ENCODE measurements at regions not wholly inside any gene's neighbourhood (a gene's known extent, or its start where the extent isn't known, plus 50 kb on each side); places are given as distances from the start of the nearest gene placed in this dataset.

DNA sequence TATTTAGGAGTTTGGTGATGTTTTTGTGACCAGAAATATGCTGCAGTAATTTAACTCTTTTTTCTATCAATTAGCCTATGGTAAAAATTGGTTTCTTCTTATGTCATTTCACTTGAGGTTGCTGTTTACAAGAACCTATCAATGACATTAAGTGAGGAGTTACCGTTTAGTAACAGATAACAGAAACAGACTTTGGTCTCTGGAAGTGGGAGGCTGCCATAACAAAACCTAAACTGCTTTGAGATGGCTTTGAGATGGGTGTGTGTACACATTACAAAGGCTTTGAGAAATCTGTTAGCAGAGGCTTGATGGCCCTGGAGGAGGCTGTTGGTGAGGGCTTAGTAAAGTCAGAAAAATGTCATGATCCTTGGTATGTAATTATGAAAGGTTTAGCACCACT is 90.0 kb downstream of the TMEM114 start:
- Histone ChIP-seq H3K27ac (no peak overlapping the region), H3K36me3 (no peaks in the 10 kb centered on the region), H3K27me3 (peaks cover 0 to 41% (median 6%) of the 10 kb centered on the region in 7 donors), H3K4me3 (no peak overlapping the region), H3K9me3 (peaks cover 0 to 7% (median 0%) of the 10 kb centered on the region in 11 donors), H3K4me1 (no peaks in the 10 kb centered on the region)
- WGBS, 2 donors, result 39 to 43% methylated on average over 1 of the region's 1 CpG
- ATAC-seq (no peak), DNase-seq (no peak)
- no peak for TF ChIP-seq CTCF (IDR thresholded peaks at IDR 0.05)
- intact Hi-C loops (cut with DNase I), result no loop called here

- Histone ChIP-seq H3K9me3 (peaks cover 0 to 7% (median 0%) of the 10 kb centered on the region in 11 donors), H3K27me3 (peaks cover 0 to 43% (median 10%) of the 10 kb centered on the region in 7 donors), H3K4me1 (no peaks in the 10 kb centered on the region), H3K27ac (no peak overlapping the region), H3K4me3 (no peak overlapping the region), H3K36me3 (no peaks in the 10 kb centered on the region)
- ATAC-seq (no peak), DNase-seq (no peak)
- TF ChIP-seq CTCF (IDR thresholded peaks at IDR 0.05), result no peak
- WGBS, 2 donors, result 43 to 56% methylated on average over 3 of the region's 3 CpGs
- intact Hi-C loops (cut with DNase I), result no loop called here
Measured at GRCh38 chr16:8496364-8496763, 93.9 kb downstream of the TMEM114 start.

DNA sequence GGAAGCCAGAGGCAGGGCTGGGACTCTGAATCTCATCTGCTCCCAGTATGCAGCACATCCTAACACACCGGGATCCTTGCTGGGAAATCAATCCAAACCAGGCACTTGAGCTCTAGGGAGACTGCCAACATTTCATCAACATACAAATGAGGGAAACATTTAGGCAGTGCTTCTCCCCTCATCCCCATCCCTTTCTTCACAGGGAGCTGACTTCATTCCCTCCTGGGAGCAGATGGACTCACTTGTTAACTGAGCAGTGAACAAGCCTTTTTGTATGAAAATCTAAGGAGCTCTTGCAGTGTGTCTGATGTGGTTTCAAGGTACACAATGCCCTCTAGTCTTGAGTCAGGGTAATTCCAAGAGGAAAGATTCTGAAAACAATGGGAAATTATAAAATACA is 96.3 kb downstream of the TMEM114 start:
- Histone ChIP-seq H3K4me1 (no peaks in the 10 kb centered on the region), H3K4me3 (no peak overlapping the region), H3K36me3 (no peaks in the 10 kb centered on the region), H3K9me3 (peaks cover 0 to 7% (median 0%) of the 10 kb centered on the region in 11 donors), H3K27me3 (peaks cover 0 to 28% (median 11%) of the 10 kb centered on the region in 7 donors), H3K27ac (no peak overlapping the region)
- intact Hi-C loops (cut with DNase I), result no loop called here
- ATAC-seq, result no peak
- DNase-seq, result no peak
- no peak for TF ChIP-seq CTCF (IDR thresholded peaks at IDR 0.05)
- WGBS, 2 donors, result 10 to 15% methylated on average over 1 of the region's 1 CpG

DNA sequence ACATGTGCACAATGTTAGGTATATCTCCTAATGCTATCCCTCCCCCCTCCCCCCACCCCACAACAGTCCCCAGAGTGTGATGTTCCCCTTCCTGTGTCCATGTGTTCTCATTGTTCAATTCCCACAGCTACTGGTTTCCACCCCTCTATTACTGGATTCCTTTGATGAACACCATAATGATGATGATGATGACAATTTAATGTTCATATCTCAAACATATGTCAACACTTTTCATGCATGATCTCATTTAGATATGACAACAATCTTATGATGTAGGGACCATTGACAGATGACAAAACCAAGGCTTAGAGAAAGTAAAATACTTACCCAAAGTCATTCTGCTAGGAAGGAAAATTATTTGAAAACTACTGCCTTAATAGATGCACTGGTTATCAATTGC is 97.6 kb downstream of the TMEM114 start:
- no peak overlapping the region for H3K27ac ChIP-seq
- no peak overlapping the region for H3K4me3 ChIP-seq
- peaks cover 0 to 3% (median 0%) of the 10 kb centered on the region in 11 donors for H3K9me3 ChIP-seq
- intact Hi-C loops (cut with DNase I), result no loop called here
- H3K36me3 ChIP-seq, result no peaks in the 10 kb centered on the region
- no peak for TF ChIP-seq CTCF (IDR thresholded peaks at IDR 0.05)
- DNase-seq, result no peak
- no peak for ATAC-seq
- H3K27me3 ChIP-seq, result peaks cover 0 to 25% (median 11%) of the 10 kb centered on the region in 7 donors
- H3K4me1 ChIP-seq, result no peaks in the 10 kb centered on the region
